ENCODE measurements at regions not wholly inside any gene's neighbourhood (a gene's known extent, or its start where the extent isn't known, plus 50 kb on each side); places are given as distances from the start of the nearest gene placed in this dataset.
"Not testable (repeated sequence)": the region's sequence is repeated elsewhere in the genome, so short reads cannot be mapped to it uniquely, and the experiment has no call there.

DNA sequence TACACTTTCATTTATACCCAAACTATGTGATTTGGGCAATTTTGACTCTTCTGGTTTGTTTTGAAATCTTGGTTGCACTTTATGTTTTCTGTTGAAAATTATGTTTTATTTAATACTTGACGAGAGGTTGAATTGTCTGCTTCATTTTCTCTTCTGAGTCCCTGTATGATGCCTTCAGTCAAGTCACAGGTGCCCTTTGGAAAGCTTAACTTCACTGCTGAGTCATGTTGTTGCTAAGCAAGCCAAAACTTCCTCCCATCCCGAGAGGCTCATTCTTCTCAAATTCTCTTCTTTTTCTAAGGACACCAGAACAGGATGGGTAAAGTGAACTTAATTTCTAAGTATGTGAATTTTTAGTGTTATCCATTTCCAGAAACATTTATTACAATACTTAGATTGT lies 455.3 kb upstream of the PTGER4 start:
- DNase-seq, result no peak

GRCh38 chr5:40223884-40224402 lies 455.8 kb upstream of the PTGER4 start:
- no peak for DNase-seq

GRCh38 chr5:40221796-40222195 lies 457.9 kb upstream of the PTGER4 start:
- DNase-seq, result no peak

GRCh38 chr5:40221255-40221654 lies 458.5 kb upstream of the PTGER4 start:
- DNase-seq, result no peak

- DNase-seq, result no peak
These were observed 459.5 kb upstream of the PTGER4 start for GRCh38 chr5:40220260-40220659.

DNA sequence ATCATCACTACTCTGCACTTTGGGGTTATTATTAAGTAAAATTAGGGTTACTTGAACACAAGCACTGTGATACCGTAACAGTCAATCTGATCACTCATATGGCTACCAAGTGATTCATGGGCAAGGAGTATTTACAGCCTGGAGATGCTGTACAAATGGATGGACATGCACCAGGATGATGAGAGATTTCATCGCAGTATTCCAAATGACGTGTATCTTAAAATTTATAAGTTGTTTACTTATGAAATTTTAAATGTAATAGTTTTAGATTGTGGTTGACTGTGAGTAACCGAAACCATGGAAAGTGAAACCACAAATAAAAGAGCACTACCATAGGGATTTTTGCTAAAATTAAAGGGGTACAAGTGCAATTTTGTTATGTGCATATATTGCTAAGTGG lies 462.2 kb upstream of the PTGER4 start:
- DNase-seq, result no peak

GRCh38 chr5:40210694-40211093 lies 469.0 kb upstream of the PTGER4 start:
- DNase-seq, result no peak

- no peak for DNase-seq
These were observed 473.7 kb upstream of the PTGER4 start for GRCh38 chr5:40206030-40206429.

GRCh38 chr5:40204144-40204543 lies 475.6 kb upstream of the PTGER4 start:
- DNase-seq, result no peak

DNA sequence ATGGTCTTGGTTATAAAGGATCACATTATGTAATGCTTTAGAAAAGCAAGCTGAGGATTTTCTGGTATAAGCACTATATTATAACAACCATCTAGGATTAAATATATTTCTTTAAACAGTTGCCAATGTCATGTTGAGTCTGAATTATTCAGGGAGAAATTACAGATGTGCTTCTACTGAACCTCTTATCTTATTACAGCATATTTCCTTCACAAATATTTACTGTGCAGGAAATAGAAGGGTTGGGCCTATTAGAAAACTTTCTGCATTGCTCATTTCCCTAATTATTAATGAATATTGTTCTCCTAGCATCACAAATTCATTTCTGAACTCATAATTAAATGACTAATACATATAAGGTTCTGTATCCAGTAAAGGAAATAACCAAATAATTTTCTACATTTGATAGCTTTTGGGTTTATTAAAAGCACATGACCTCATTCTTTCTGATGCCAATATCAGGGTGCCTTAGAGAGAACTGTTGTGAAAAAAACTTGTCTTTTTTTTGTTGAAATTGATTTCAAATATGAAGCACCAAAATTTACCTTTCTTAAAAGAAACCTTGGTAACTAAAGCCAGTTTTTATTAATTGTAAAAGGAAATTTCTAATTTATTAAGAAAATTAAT lies 476.8 kb upstream of the PTGER4 start:
- DNase-seq, result no peak

DNA sequence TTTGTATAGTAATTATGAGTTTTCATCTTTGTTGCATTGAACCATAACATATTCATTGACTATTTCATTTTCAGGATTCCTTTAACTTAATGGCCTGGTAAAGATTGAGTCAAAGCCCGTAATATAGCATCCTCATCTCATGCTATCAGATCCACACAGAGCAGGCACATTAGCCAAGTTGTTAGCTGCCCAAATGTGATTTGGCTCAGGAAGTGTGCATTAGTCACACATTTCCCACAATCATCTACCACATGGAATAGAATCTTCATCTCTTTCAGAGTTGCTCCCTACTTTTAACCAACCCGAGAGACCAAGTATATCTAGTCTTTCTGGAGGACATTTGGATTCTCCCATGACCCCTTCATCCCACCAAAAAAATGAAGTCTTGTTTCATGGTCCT lies 481.0 kb upstream of the PTGER4 start:
- DNase-seq, result no peak

DNA sequence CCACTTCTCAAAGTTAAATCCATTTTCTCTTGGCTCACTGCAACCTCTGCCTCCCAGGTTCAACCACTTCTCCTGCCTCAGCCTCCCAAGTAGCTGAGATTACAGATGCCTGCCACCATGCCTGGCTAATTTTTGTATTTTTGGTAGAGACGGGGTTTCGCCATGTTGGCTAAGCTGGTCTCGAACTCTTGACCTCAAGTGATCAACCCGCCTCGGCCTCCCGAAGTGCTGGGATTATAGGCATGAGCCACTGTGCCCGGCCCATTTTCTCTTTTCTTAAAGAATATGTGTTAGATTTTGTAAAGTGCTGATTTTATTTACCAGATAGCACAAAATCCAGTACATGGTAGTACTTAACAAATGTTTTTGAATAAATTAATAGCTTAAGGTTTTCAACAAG lies 484.1 kb upstream of the PTGER4 start:
- DNase-seq, result not testable (repeated sequence)

DNA sequence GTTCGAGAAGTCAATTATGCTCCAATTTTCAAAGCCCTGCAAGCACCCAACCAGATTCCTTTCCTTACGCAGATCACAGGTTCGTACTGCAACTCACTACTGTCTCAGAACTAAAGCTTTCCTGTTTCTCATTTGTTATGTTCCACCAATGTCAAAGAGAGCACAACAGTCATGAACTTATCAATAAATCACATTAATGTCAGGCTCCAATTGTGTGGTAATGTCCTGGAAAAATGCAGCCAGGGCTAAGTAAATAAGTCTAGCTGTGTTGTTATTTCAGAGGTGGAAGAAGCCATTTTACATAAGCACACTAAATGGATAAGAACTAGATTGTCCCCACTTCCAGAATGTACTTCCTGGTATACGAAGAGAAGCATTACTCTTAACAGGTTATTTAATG lies 488.6 kb upstream of the PTGER4 start:
- no peak for DNase-seq

GRCh38 chr5:40172721-40173120 lies 507.0 kb upstream of the PTGER4 start:
- DNase-seq, result no peak

- DNase-seq, result no peak
These were observed 507.7 kb upstream of the PTGER4 start for GRCh38 chr5:40171971-40172370.

DNA sequence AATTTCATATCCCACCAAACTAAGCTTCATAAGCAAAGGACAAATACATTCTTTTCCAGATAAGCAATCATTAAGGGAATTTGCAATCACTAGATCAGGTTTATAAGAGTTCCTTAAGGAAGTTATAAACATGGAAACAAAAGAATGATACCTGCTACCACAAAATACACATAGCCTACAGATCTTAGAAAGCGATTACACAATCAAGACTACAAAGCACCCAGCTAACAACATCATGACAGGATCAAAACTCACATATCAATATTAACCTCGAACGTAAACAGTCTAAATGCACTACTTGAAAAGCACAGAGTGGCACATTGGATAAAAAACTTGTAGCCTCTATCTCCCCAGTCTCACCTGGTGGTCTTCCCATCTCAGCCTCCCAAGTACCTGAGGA lies 512.4 kb upstream of the PTGER4 start:
- DNase-seq, result no peak

DNA sequence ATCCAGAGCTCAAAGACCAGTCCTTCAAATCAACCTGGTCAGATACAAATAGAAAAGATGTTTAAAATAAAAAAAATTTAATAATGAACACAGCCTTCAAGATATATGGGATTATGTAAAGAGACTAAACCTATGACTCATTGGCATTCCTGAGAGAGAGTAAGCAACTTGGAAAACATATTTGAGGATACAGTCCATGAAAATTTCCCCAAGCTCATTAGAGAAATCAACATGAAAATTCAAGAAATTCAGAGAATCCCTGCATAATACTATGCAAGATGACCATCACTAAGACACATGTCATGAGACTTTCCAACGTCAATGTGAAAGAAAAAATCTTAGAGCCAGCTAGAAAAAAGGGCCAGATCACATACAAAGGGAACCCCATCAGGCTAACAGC lies 512.9 kb upstream of the PTGER4 start:
- no peak for DNase-seq

- no peak for DNase-seq
These were observed 513.7 kb upstream of the PTGER4 start for GRCh38 chr5:40165789-40166728.

DNA sequence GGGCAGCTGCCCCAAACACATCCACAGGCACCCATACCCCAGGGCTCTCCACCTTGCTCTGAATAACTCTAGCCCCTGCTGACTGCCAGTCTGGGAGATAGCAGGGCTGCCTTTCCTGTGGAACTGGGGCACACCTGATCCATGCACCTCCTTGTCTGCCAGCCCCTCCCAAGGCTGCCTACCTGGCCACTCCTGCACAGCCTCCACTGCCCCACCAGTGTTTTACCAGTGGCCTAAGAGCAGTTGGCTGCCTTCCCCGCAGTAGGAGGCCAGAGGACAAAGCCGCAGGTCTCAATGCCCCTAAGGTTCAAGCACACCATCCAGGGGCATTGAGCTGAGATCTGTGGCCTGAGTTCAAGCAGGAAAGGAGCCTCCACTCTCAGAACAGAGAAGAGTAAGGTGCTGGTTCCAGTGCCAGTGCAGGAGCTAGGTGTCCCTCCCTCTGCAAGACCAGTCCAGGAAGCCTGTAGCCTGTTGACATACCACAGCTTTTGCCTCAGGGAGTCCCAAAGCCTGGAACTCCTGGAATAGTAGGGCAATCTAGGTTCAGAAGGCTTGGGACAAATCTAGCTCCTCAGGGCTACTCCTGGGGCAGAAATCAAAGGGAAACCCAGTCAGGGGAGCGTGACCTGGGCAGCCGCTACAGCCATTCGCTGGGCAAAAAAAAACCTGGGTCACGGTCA lies 514.5 kb upstream of the PTGER4 start:
- DNase-seq, result no peak

GRCh38 chr5:40160435-40160834 lies 519.3 kb upstream of the PTGER4 start:
- no peak for DNase-seq

DNA sequence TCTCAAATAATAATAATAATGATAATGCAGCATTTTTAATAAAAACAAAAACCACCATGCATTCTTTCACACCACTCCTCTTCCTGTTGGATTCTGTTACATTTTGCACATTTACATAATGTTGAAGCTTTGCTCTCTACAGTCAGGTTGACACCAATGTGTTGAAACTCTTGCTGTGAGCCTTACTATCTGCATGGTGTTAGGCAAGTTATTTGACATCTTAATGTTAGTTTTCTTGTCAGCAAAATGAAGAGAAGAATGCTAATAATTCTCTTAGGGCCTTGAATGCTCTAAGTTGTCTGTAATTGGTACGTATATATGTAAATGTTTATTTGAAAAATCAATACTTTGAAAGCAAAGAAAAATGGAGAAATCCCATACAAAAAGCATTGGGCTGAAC lies 525.5 kb upstream of the PTGER4 start:
- no peak for DNase-seq

DNA sequence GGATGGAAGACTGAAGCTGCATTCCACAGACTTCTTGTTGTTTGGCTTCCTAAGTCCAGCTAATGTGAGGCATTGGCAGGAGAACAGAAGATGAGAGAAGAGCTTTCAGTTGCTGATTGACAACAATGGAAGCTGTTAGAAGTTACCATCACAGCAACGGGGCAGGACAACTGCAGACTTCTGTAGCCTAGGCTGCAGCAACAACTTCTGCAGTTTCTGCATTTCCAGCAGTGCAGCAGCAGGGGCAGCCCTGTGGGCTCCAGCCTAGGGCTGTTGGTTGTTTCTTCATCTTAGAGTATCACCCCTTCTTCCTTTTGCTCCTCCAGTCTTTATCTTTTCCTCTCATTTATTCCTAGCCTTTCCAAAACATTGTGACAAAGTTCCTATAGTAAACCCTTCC lies 528.8 kb upstream of the PTGER4 start:
- DNase-seq, result no peak

All from hypothalamus (tissue), 51 donors.